Activated CD8-positive, alpha-beta memory T cell treated with anti-CD3 and anti-CD28 coated beads, Interleukin-2, amount 10 ng/mL, durations not matched to agents 7 days and 5 days (primary cell): ENCODE measurements at regions not wholly inside any gene's neighbourhood (a gene's known extent, or its start where the extent isn't known, plus 50 kb on each side); places are given as distances from the start of the nearest gene placed in this dataset.
"Not testable (repeated sequence)": the region's sequence is repeated elsewhere in the genome, so short reads cannot be mapped to it uniquely, and the experiment has no call there.

Experiments used
- ATAC-seq: fragments of 150-1000 bp; cut with Tn5 transposase; one replicate; pipeline ENCODE4 v1.10.0; 2021; ENCODE audit warnings: moderate library complexity
- CTCF ChIA-PET: fragments of 350-600 bp; sonication (Branson Sonifier 250); formaldehyde crosslinking; loops from one replicate; lab custom pipeline; 2021; ENCODE audit warnings: antibody characterized with exemption; lab: Charles Lee
- DNase-seq: peaks from one replicate; pipeline ENCODE4 v3.0.0-alpha.2; 2020
- H3K27ac Mint-ChIP-seq: one replicate; pipeline ENCODE4 v1.8.0; 2021; ENCODE audit warnings: mild to moderate bottlenecking, mixed read lengths
- H3K27me3 Mint-ChIP-seq: one replicate; pipeline ENCODE4 v1.8.0; 2021; ENCODE audit warnings: mixed read lengths
- H3K36me3 Mint-ChIP-seq: one replicate; pipeline ENCODE4 v1.8.0; 2021; ENCODE audit warnings: mild to moderate bottlenecking, mixed read lengths
- H3K4me1 Mint-ChIP-seq: one replicate; pipeline ENCODE4 v1.8.0; 2021; ENCODE audit warnings: mixed read lengths
- H3K4me3 Mint-ChIP-seq: one replicate; pipeline ENCODE4 v1.8.0; 2021; ENCODE audit warnings: mild to moderate bottlenecking, moderate library complexity, mixed read lengths
- H3K9me3 Mint-ChIP-seq: one replicate; pipeline ENCODE4 v1.8.0; 2022; ENCODE audit warnings: low read depth, mixed read lengths

- DNase-seq: no peak
These were observed 220.5 kb upstream of the PRSS1 start for GRCh38 chr7:142528608-142529408.

GRCh38 chr7:142523821-142524460, 225.3 kb upstream of the PRSS1 start:
- Mint-ChIP-seq H3K27me3 (peaks cover 2% of the 10 kb centered on the region), H3K36me3 (no peaks in the 10 kb centered on the region), H3K9me3 (no peaks in the 10 kb centered on the region), H3K4me1 (no peaks in the 10 kb centered on the region), H3K27ac (no peak overlapping the region), H3K4me3 (no peak overlapping the region)
- CTCF ChIA-PET: interaction anchor here (1.6 to 2.3 kb wide), 6 partner anchors 12 to 287 kb away, joined by 5 to 12 read pairs (median 6); no protein-coding TSS in a partner anchor
- DNase-seq (no peak), ATAC-seq (no peak)

More at GRCh38 chr7:142528608-142529408, 220.5 kb upstream of the PRSS1 start:
- CTCF ChIA-PET: interaction anchor here (1.0 kb wide), 1 partner anchor 352 kb away, joined by 3 read pairs; no protein-coding TSS in a partner anchor
- peak overlapping the region; percentile 40 for H3K27ac Mint-ChIP-seq
- H3K36me3 Mint-ChIP-seq: no peaks in the 10 kb centered on the region
- H3K9me3 Mint-ChIP-seq: no peaks in the 10 kb centered on the region
- H3K4me1 Mint-ChIP-seq: no peaks in the 10 kb centered on the region
- ATAC-seq: peak; percentile 49
- peak overlapping the region; percentile 53 for H3K4me3 Mint-ChIP-seq
- H3K27me3 Mint-ChIP-seq: peaks cover 7% of the 10 kb centered on the region

- CTCF ChIA-PET: interaction anchor here (0.7 to 1.6 kb wide), 3 partner anchors 12 to 45 kb away, joined by 3 to 5 read pairs (median 3); no protein-coding TSS in a partner anchor
- Mint-ChIP-seq H3K27me3 (peaks cover 2% of the 10 kb centered on the region), H3K36me3 (no peaks in the 10 kb centered on the region), H3K27ac (no peak overlapping the region), H3K9me3 (no peaks in the 10 kb centered on the region), H3K4me1 (no peaks in the 10 kb centered on the region), H3K4me3 (no peak overlapping the region)
- ATAC-seq (no peak), DNase-seq (no peak)
These were observed 226.5 kb upstream of the PRSS1 start for GRCh38 chr7:142522735-142523134.

GRCh38 chr7:142520885-142521284, 228.4 kb upstream of the PRSS1 start:
- H3K36me3 Mint-ChIP-seq, H3K27ac Mint-ChIP-seq, H3K9me3 Mint-ChIP-seq, ATAC-seq, H3K27me3 Mint-ChIP-seq, H3K4me3 Mint-ChIP-seq, H3K4me1 Mint-ChIP-seq, DNase-seq: not testable (repeated sequence)
- CTCF ChIA-PET: interaction anchor here (0.7 to 1.4 kb wide), 3 partner anchors 14 to 62 kb away, joined by 3 read pairs; no protein-coding TSS in a partner anchor

- not testable (repeated sequence) for ATAC-seq, H3K9me3 Mint-ChIP-seq, H3K36me3 Mint-ChIP-seq, H3K27me3 Mint-ChIP-seq, DNase-seq, H3K4me1 Mint-ChIP-seq, H3K4me3 Mint-ChIP-seq, H3K27ac Mint-ChIP-seq
- CTCF ChIA-PET: interaction anchor here (0.7 to 1.4 kb wide), 4 partner anchors 14 to 323 kb away, joined by 3 to 4 read pairs (median 3); no protein-coding TSS in a partner anchor
These were observed 228.8 kb upstream of the PRSS1 start for GRCh38 chr7:142520455-142520854.

GRCh38 chr7:142519079-142520078, 229.9 kb upstream of the PRSS1 start:
- DNase-seq: no peak
- Mint-ChIP-seq H3K4me3 (no peak overlapping the region), H3K27ac (no peak overlapping the region), H3K27me3 (peaks cover 6% of the 10 kb centered on the region), H3K9me3 (no peaks in the 10 kb centered on the region), H3K4me1 (peaks cover 4% of the 10 kb centered on the region), H3K36me3 (no peaks in the 10 kb centered on the region)
- CTCF ChIA-PET: interaction anchor here (1.2 to 1.4 kb wide), 3 partner anchors 18 to 324 kb away, joined by 3 to 4 read pairs (median 3); no protein-coding TSS in a partner anchor
- no peak for ATAC-seq

GRCh38 chr7:142516038-142516501, 233.2 kb upstream of the PRSS1 start:
- ATAC-seq: peak; percentile 90
- Mint-ChIP-seq H3K4me1 (peaks cover 7% of the 10 kb centered on the region), H3K4me3 (no peak overlapping the region), H3K36me3 (no peaks in the 10 kb centered on the region), H3K27ac (no peak overlapping the region), H3K9me3 (no peaks in the 10 kb centered on the region), H3K27me3 (peaks cover 4% of the 10 kb centered on the region)
- CTCF ChIA-PET: interaction anchor here (0.6 to 1.7 kb wide), 21 partner anchors 10 to 488 kb away, joined by 3 to 7 read pairs (median 3); no protein-coding TSS in a partner anchor
- peak; percentile 47 for DNase-seq

GRCh38 chr7:142514716-142515115, 234.6 kb upstream of the PRSS1 start:
- H3K4me1 Mint-ChIP-seq, H3K27ac Mint-ChIP-seq, H3K36me3 Mint-ChIP-seq, DNase-seq, H3K9me3 Mint-ChIP-seq, H3K27me3 Mint-ChIP-seq, H3K4me3 Mint-ChIP-seq, ATAC-seq: not testable (repeated sequence)
- CTCF ChIA-PET: interaction anchor here (0.7 to 2.1 kb wide), 4 partner anchors 13 to 160 kb away, joined by 3 to 6 read pairs (median 4); no protein-coding TSS in a partner anchor

- H3K36me3 Mint-ChIP-seq: no peaks in the 10 kb centered on the region
- CTCF ChIA-PET: interaction anchor here (1.1 to 2.1 kb wide), 2 partner anchors 31 to 35 kb away, joined by 3 to 5 read pairs; no protein-coding TSS in a partner anchor
- DNase-seq: no peak
- H3K27ac Mint-ChIP-seq: no peak overlapping the region
- H3K27me3 Mint-ChIP-seq: peaks cover 4% of the 10 kb centered on the region
- no peak overlapping the region for H3K4me3 Mint-ChIP-seq
- no peaks in the 10 kb centered on the region for H3K9me3 Mint-ChIP-seq
- no peak for ATAC-seq
- peaks cover 8% of the 10 kb centered on the region for H3K4me1 Mint-ChIP-seq
These were observed 235.9 kb upstream of the PRSS1 start for GRCh38 chr7:142513178-142513955.

GRCh38 chr7:142511801-142512200, 237.5 kb upstream of the PRSS1 start:
- Mint-ChIP-seq H3K9me3 (no peaks in the 10 kb centered on the region), H3K4me3 (no peak overlapping the region), H3K4me1 (peaks cover 10% of the 10 kb centered on the region), H3K36me3 (no peaks in the 10 kb centered on the region), H3K27ac (no peak overlapping the region), H3K27me3 (peaks cover 4% of the 10 kb centered on the region)
- CTCF ChIA-PET: interaction anchor here (1.3 kb wide), 1 partner anchor 11 kb away, joined by 3 read pairs; no protein-coding TSS in a partner anchor
- ATAC-seq (no peak), DNase-seq (no peak)

- H3K9me3 Mint-ChIP-seq: no peaks in the 10 kb centered on the region
- no peak for DNase-seq
- H3K4me1 Mint-ChIP-seq: peaks cover 10% of the 10 kb centered on the region
- H3K4me3 Mint-ChIP-seq: peak overlapping the region; percentile 42
- H3K27ac Mint-ChIP-seq: no peak overlapping the region
- H3K36me3 Mint-ChIP-seq: no peaks in the 10 kb centered on the region
- CTCF ChIA-PET: interaction anchor here (1.3 kb wide), 1 partner anchor 11 kb away, joined by 3 read pairs; no protein-coding TSS in a partner anchor
- peaks cover 4% of the 10 kb centered on the region for H3K27me3 Mint-ChIP-seq
- no peak for ATAC-seq
These were observed 237.9 kb upstream of the PRSS1 start for GRCh38 chr7:142511374-142511773.

GRCh38 chr7:142509235-142509634, 240.0 kb upstream of the PRSS1 start:
- H3K27ac Mint-ChIP-seq: peak overlapping the region; percentile 38
- DNase-seq, H3K27me3 Mint-ChIP-seq, H3K4me1 Mint-ChIP-seq, CTCF ChIA-PET, ATAC-seq, H3K9me3 Mint-ChIP-seq, H3K36me3 Mint-ChIP-seq, H3K4me3 Mint-ChIP-seq: not testable (repeated sequence)
